H1 (cell line): ENCODE measurements at regions not wholly inside any gene's neighbourhood (a gene's known extent, or its start where the extent isn't known, plus 50 kb on each side); places are given as distances from the start of the nearest gene placed in this dataset.

Experiments used
- CREB1 ChIP-seq: IDR thresholded peaks from 2 replicates; pipeline ENCODE4 v1.6.1; 2012; ENCODE audit warnings: inconsistent platforms
- CTCF ChIP-seq, 3 experiments: IDR thresholded peaks; 1 replicate in 2 of 3; 2 replicates in 1 of 3; pipeline versions ENCODE4 v1.5.1 to v1.6.1; 2011; ENCODE audit warnings: low read length in 3 of 3, mild to moderate bottlenecking in 3 of 3, inconsistent platforms in 2 of 3, low read depth in 1 of 3, moderate library complexity in 1 of 3; ENCODE audit not compliant: insufficient read depth in 1 of 3; ENCODE audit errors: control extremely low read depth in 1 of 3
- EP300 ChIP-seq, 2 experiments: IDR thresholded peaks; 1 replicate in 1 of 2; 2 replicates in 1 of 2; pipeline ENCODE4 v1.6.1; 2011 to 2012; ENCODE audit warnings: low read depth in 2 of 2, low read length in 2 of 2, mild to moderate bottlenecking in 2 of 2, borderline replicate concordance in 1 of 2, inconsistent platforms in 1 of 2, moderate library complexity in 1 of 2
- KDM1A ChIP-seq: fragments of 200-600, 300-600 bp; sonication (generic); IDR thresholded peaks from 2 replicates; pipeline ENCODE4 v1.7.1; 2016; ENCODE audit warnings: mild to moderate bottlenecking, low read length, borderline replicate concordance
- KDM5A ChIP-seq: fragments of 200-600 bp; IDR thresholded peaks from 2 replicates; pipeline ENCODE4 v1.7.1; 2012; ENCODE audit warnings: mild to moderate bottlenecking, low read length, inconsistent platforms, mixed read lengths
- POLR2AphosphoS5 ChIP-seq: IDR thresholded peaks from 2 replicates; pipeline ENCODE4 v1.6.1; 2011; ENCODE audit warnings: low read depth, low read length
- TAF1 ChIP-seq: IDR thresholded peaks from 2 replicates; pipeline ENCODE4 v1.6.1; 2011; ENCODE audit warnings: mild to moderate bottlenecking, low read depth, low read length

DNA sequence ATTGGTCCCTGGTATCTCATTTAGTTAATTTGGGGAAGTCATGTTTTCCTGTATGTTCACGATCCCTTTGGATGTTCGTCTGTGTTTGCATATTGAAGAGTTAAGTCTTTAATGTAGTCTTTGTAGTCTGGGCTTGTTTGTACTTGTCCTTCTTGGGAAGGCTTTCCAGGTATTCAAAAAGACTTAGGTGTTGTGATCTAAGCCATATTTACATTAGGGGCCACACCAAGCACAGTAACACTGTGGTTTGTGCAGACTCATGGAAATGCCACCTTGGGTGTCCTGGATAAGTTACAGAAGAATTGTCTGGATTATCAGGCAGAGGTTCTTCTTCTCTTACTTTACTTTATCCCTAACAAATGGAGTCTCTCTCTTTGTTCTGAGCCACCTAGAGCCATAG is 380.3 kb downstream of the CCER1 start:
- TF ChIP-seq CTCF (IDR thresholded peaks at IDR 0.05; ENCODE audit: control extremely low read depth in 1 of 3, insufficient read depth in 1 of 3, low read depth in 1 of 3, low read length in 3 of 3) (no peak), KDM5A (no peak), CREB1 (no peak), POLR2AphosphoS5 (no peak), TAF1 (no peak), EP300 (IDR thresholded peaks at IDR 0.05; ENCODE audit: borderline replicate concordance in 1 of 2, low read depth in 2 of 2, low read length in 2 of 2) (no peak), KDM1A (no peak)
